ENCODE measurements at regions not wholly inside any gene's neighbourhood (a gene's known extent, or its start where the extent isn't known, plus 50 kb on each side); places are given as distances from the start of the nearest gene placed in this dataset.

DNA sequence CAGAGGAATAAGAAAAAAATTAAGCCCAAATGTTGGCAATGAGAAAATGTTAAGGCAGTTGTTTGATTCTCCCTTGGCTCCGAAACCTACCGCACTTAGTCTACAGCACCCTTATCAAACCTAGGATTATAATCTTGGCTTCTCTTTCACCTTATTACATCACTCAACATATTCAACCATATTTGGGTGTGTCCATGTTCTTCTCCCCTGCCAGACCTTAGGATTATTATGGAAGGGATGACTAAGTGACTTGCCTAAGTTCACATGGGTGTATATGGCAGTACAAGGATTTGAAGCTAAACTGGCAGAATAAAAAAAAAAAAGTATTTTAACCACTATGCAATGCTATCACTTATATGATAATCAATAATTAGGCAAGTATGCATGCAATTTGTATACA lies 76.4 kb downstream of the PLK2 start:
- no peak for DNase-seq (ENCODE audit: low read depth)
- TF ChIP-seq, protein P1, sequence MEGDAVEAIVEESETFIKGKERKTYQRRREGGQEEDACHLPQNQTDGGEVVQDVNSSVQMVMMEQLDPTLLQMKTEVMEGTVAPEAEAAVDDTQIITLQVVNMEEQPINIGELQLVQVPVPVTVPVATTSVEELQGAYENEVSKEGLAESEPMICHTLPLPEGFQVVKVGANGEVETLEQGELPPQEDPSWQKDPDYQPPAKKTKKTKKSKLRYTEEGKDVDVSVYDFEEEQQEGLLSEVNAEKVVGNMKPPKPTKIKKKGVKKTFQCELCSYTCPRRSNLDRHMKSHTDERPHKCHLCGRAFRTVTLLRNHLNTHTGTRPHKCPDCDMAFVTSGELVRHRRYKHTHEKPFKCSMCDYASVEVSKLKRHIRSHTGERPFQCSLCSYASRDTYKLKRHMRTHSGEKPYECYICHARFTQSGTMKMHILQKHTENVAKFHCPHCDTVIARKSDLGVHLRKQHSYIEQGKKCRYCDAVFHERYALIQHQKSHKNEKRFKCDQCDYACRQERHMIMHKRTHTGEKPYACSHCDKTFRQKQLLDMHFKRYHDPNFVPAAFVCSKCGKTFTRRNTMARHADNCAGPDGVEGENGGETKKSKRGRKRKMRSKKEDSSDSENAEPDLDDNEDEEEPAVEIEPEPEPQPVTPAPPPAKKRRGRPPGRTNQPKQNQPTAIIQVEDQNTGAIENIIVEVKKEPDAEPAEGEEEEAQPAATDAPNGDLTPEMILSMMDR (IDR thresholded peaks at IDR 0.05; ENCODE audit: low read length, missing control alignments): no peak
- no peak overlapping the region for H3K4me3 ChIP-seq (replicated peaks; ENCODE audit: low read depth, low read length)

DNA sequence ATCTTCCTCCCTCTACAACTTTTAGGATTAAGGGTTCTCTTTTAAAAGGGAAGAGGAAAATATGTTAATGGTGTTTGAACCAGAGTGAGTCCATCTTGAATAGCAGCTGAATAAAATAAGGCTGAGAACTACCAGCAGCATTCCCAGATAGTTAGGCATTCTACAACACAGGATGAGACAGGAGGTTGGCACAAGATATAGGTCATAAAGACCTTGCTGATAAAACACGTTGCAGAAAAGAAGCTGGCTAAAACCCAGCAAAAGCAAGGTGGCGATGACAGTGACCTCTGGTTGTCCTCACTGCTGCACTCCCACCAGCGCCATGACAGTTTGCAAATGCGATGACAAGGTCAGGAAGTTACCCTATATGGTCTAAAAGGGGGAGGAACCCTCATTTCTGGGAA lies 77.8 kb downstream of the PLK2 start:
- H3K4me3 ChIP-seq (replicated peaks; ENCODE audit: low read depth, low read length): no peak overlapping the region
- TF ChIP-seq, protein P1 (IDR thresholded peaks at IDR 0.05; ENCODE audit: low read length, missing control alignments): no peak
- DNase-seq (ENCODE audit: low read depth): no peak

DNA sequence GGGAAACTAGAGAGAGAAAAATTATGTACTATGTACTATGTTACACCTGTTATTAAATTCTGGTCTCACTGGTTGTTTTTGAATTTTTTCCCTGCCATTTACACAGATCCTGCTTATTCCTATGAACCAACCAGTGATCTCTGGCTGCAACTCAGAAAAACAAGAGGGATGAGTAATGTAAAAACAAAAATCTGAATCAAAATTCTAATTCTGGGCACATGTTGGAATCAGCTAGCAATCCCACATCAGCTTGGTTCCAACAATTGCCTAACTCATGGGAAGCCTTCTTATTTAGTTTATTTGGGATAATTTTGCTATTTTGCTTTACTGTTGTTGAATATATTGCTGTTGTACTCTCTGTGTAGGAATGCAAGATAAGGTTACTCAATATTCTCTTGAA lies 78.3 kb downstream of the PLK2 start:
- TF ChIP-seq, protein P1 (IDR thresholded peaks at IDR 0.05; ENCODE audit: low read length, missing control alignments): no peak
- H3K4me3 ChIP-seq (replicated peaks; ENCODE audit: low read depth, low read length): no peak overlapping the region
- DNase-seq (ENCODE audit: low read depth): no peak

DNA sequence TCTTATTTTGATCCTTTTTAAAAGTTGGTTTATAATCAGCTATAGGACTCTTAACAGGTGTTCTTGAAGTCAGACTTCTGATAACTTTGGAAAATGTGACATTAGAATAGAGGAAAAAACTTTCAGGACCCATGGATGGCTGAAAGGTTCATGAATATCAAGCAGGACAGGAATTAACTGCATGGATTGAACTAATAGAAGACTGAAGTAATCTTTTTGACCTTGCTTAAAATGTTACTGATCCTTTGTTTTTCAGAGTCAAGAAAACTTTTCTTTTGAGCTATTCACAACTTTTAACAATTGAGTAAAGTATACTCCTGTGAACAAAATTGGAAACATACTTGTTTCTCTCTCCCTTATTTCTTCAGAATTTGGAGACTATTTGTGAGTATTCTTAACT lies 79.2 kb downstream of the PLK2 start:
- no peak for DNase-seq (ENCODE audit: low read depth)
- H3K4me3 ChIP-seq (replicated peaks; ENCODE audit: low read depth, low read length): no peak overlapping the region
- TF ChIP-seq, protein P1 (IDR thresholded peaks at IDR 0.05; ENCODE audit: low read length, missing control alignments): no peak

DNA sequence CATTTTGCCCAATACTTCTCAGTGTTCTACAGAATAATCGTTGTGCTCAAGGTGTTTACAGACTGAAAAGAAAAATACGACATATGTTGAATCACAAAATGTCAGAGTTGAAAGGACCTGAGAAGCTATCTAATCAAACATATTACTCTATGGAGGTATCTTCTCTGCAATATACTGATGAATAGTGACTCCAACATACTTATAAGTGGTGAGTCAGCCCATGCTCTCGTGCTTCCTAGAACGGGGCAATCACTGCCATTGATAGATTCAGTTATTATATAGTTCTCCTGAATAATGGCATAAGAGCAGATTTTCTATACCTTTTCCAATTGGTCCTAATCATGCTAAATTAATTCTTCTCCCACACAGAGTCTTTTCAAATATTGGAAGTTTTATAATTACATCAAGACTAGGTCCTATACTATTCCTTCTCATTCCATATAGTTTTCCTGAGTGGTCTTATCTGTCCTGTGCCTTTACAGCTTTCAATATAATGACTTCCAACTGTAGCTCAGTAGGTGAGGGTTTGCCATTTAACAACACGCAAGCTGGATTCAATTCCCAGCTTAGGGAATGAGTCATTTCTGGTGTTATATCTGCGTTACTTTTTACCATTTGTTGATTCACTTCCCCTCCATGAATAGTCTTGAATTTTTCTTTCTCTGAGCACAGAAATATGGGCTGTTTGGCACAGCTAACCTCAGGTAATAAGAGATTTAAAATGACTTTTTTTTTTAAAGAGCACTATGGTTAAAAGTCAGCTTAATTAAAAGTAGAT lies 81.1 kb downstream of the PLK2 start:
- TF ChIP-seq, protein P1 (IDR thresholded peaks at IDR 0.05; ENCODE audit: low read length, missing control alignments): no peak
- no peak overlapping the region for H3K4me3 ChIP-seq (replicated peaks; ENCODE audit: low read depth, low read length)
- peak; percentile 18 for DNase-seq (ENCODE audit: low read depth)

DNA sequence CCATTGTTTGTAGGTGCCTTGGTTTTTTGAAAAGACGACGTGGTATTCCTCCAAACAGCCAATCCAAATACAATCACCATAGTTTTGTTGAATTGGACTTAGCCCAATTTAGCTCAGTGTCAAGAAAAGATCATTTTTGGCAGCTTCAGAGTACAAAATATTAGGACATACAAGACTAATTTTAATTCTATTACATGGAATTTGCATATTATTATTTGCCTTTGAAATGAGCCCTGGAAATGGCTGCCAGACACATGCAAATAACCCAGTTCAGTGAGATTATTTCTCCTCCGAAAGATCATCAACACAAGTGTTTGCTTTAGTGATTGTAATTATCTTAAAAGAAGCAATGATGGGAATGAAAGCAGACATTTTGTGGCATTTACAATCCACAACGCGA lies 89.3 kb downstream of the PLK2 start:
- H3K4me3 ChIP-seq (replicated peaks; ENCODE audit: low read depth, low read length): no peak overlapping the region
- TF ChIP-seq, protein P1 (IDR thresholded peaks at IDR 0.05; ENCODE audit: low read length, missing control alignments): no peak

More for the DNA sequence above, 89.3 kb downstream of the PLK2 start:
- no peak for DNase-seq (ENCODE audit: low read depth)
